Nephron (organoid): ENCODE measurements at regions not wholly inside any gene's neighbourhood (a gene's known extent, or its start where the extent isn't known, plus 50 kb on each side); places are given as distances from the start of the nearest gene placed in this dataset.

ENCODE experiments used
- H3K27ac Mint-ChIP-seq, 3 experiments: 2 replicates each; pipeline ENCODE4 v1.8.0; 2020; ENCODE audit warnings: mixed read lengths in 3 of 3, mild to moderate bottlenecking in 2 of 3, moderate library complexity in 1 of 3
- H3K27me3 Mint-ChIP-seq: 2 replicates; pipeline ENCODE4 v1.8.0; 2021; ENCODE audit warnings: low read depth, mild to moderate bottlenecking, moderate library complexity, mixed read lengths
- H3K36me3 Mint-ChIP-seq: 2 replicates; pipeline ENCODE4 v1.8.0; 2020; ENCODE audit warnings: low read depth, mixed read lengths
- H3K4me1 Mint-ChIP-seq: 2 replicates; pipeline ENCODE4 v1.8.0; 2020; ENCODE audit warnings: mixed read lengths
- H3K4me3 Mint-ChIP-seq, 3 experiments: 2 replicates each; pipeline ENCODE4 v1.8.0; 2020; ENCODE audit warnings: mild to moderate bottlenecking in 3 of 3, mixed read lengths in 3 of 3, moderate library complexity in 2 of 3
- H3K9me3 Mint-ChIP-seq: 2 replicates; pipeline ENCODE4 v1.8.0; 2020; ENCODE audit warnings: mixed read lengths
- TF ChIP-seq, protein P1 (sequence below), 3 experiments: fragments of 200-600 bp; sonication (generic); IDR thresholded peaks; one replicate each; pipeline ENCODE4 v1.5.0; 2021; ENCODE audit warnings: antibody characterized with exemption in 3 of 3; ENCODE audit not compliant: unreplicated experiment in 3 of 3

DNA sequence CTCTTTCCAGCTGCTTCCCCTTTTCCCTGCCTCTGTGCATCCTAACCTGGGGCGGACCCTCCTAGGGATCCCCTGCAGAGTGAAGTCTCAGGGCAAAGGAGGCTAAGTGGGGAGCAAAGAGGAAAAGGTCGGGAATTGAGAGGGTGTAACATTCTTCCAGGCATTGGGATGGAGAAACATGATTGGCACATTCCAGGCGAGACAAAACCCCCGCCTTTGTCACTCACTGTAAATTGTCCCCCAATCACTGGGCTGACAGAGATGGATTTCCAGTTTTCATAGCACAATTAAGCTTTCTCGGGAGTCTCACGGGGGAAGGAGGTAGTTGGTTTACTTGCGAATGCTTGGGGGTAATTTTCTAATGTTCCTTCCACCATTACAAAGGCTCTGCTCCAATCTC, 74.9 kb downstream of the MIAT start:
- peaks cover 8% of the 10 kb centered on the region for H3K4me1 Mint-ChIP-seq
- H3K9me3 Mint-ChIP-seq: peaks cover 4% of the 10 kb centered on the region
- TF ChIP-seq, protein P1, sequence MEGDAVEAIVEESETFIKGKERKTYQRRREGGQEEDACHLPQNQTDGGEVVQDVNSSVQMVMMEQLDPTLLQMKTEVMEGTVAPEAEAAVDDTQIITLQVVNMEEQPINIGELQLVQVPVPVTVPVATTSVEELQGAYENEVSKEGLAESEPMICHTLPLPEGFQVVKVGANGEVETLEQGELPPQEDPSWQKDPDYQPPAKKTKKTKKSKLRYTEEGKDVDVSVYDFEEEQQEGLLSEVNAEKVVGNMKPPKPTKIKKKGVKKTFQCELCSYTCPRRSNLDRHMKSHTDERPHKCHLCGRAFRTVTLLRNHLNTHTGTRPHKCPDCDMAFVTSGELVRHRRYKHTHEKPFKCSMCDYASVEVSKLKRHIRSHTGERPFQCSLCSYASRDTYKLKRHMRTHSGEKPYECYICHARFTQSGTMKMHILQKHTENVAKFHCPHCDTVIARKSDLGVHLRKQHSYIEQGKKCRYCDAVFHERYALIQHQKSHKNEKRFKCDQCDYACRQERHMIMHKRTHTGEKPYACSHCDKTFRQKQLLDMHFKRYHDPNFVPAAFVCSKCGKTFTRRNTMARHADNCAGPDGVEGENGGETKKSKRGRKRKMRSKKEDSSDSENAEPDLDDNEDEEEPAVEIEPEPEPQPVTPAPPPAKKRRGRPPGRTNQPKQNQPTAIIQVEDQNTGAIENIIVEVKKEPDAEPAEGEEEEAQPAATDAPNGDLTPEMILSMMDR (IDR thresholded peaks at IDR 0.05; ENCODE audit: unreplicated experiment in 3 of 3): no peak
- H3K4me3 Mint-ChIP-seq: no peak overlapping the region
- H3K27ac Mint-ChIP-seq: no peak overlapping the region
- no peaks in the 10 kb centered on the region for H3K27me3 Mint-ChIP-seq
- peaks cover 26% of the 10 kb centered on the region for H3K36me3 Mint-ChIP-seq

DNA sequence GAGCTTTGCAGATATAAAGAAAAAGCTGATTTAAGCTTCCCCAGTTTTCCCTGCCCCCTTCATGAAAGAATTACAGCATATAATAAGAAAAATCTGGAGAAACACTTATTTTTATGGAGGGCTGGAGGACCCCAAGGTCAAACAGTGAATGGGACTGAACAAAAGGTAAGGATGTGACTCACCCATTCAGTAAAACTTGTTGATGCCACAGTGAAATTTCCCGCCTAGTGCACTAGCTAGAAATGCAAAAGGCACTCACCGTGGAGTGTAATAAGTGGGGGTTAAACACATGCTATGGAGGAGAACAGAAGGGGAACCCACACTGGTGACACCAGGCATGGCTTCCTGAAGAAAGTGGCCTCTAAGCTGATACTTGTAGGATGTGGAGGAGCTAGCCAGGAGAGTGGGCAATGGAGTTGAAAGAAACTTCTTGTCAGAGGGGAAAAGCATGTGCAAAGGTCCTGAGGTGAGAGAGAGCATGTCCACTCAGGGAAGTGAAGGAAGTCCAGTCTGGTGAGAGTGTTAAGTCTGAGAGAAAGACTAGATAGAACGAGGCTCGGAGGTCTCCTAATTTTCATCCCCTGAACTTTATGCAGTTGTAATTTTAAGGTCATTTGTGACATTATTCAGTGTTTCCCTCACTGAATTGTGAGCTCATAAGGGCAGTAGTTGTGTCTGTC, 77.1 kb downstream of the MIAT start:
- Mint-ChIP-seq H3K27ac (no peak overlapping the region), H3K9me3 (no peaks in the 10 kb centered on the region), H3K4me1 (peaks cover 8% of the 10 kb centered on the region), H3K36me3 (peaks cover 22% of the 10 kb centered on the region), H3K27me3 (no peaks in the 10 kb centered on the region), H3K4me3 (no peak overlapping the region)
- TF ChIP-seq, protein P1 (IDR thresholded peaks at IDR 0.05; ENCODE audit: unreplicated experiment in 3 of 3): no peak

DNA sequence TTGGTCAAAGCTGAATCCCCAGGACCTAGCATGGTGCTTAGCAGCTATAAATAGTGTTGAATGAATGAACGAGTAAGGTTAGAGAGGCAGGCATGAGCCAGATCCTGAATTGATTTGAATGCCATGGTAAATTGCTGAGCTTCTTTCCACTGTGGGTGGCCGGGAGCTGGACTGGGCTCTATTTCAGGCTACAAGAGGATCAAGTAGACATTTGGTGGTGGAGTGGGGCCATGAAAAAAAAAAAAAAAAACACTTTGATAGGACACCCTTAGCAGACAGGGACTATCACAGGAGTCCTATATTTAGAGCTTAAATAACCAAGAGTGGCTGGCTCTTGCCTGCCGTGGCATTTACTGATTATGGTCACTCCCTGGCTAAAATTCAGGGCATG, 77.6 kb downstream of the MIAT start:
- no peaks in the 10 kb centered on the region for H3K27me3 Mint-ChIP-seq
- H3K36me3 Mint-ChIP-seq: peaks cover 20% of the 10 kb centered on the region
- TF ChIP-seq, protein P1 (IDR thresholded peaks at IDR 0.05; ENCODE audit: unreplicated experiment in 3 of 3): no peak
- no peaks in the 10 kb centered on the region for H3K9me3 Mint-ChIP-seq
- no peak overlapping the region for H3K4me3 Mint-ChIP-seq
- peaks cover 8% of the 10 kb centered on the region for H3K4me1 Mint-ChIP-seq
- H3K27ac Mint-ChIP-seq: no peak overlapping the region

DNA sequence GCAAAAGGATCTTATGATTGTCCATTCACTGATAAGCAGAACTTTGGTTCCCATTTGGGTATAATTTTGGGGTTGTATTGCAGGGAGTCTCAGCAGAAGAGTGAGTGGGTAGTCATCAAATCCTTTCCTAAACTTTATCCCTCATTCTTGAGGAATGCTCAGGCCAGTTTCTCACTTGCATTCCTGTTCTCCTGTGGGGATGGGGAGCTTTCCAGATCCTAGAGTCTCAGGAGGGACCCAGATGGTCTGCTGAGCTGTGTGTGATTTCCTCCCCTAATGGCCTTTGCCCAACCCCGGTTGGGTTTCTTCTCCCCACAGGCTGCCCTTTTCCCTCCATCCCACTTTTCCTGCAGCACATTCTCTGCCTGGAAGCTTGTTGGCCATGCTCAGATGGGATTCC, 79.9 kb downstream of the MIAT start:
- TF ChIP-seq, protein P1 (IDR thresholded peaks at IDR 0.05; ENCODE audit: unreplicated experiment in 3 of 3): no peak
- no peaks in the 10 kb centered on the region for H3K9me3 Mint-ChIP-seq
- H3K36me3 Mint-ChIP-seq: peaks cover 14% of the 10 kb centered on the region
- no peaks in the 10 kb centered on the region for H3K27me3 Mint-ChIP-seq
- no peak overlapping the region for H3K4me3 Mint-ChIP-seq
- no peak overlapping the region for H3K27ac Mint-ChIP-seq
- peaks cover 8% of the 10 kb centered on the region for H3K4me1 Mint-ChIP-seq

DNA sequence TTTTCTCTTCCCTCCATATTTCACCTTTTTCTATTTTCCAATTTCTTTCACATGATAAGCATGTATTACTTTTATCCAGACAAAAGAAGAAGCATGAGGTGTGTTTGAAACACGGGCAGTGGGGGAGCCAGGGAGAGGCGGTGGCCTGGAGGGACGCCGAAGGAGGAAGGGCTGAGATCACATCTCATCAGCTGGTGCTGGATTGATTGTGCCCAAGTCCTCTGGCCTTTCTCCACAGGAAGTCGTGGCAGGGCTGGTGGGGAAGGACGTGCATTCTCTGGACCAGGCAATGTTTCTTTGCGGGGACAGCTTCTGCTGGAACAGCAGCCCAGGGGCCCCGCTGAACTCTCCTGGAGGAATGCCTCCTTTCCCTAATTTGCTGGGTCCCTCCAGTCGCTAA, 82.9 kb downstream of the MIAT start:
- Mint-ChIP-seq H3K27me3 (no peaks in the 10 kb centered on the region), H3K36me3 (peaks cover 4% of the 10 kb centered on the region), H3K4me1 (no peaks in the 10 kb centered on the region), H3K4me3 (no peak overlapping the region), H3K9me3 (no peaks in the 10 kb centered on the region), H3K27ac (no peak overlapping the region)
- TF ChIP-seq, protein P1 (IDR thresholded peaks at IDR 0.05; ENCODE audit: unreplicated experiment in 3 of 3): no peak

DNA sequence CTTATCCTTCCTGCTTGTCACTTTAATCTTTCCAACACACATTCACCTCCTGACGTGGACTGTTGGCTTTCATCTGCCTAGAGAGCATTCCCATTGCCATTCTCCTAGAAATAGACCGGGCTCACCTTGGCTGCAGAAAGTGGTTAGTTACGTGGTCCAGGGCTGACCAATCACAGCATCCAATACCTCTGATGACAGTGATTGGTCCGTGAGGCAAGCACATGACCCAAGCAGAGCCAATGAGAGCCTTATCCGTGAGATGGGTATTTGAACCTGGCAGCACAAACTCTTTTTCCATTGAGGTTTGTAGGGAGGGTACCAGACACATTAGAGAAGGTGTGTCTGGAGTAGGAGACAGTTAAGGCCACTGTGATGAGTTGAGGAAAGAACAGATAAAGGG, 85.8 kb downstream of the MIAT start:
- H3K27me3 Mint-ChIP-seq: no peaks in the 10 kb centered on the region
- peaks cover 10% of the 10 kb centered on the region for H3K4me1 Mint-ChIP-seq
- H3K27ac Mint-ChIP-seq: no peak overlapping the region
- no peaks in the 10 kb centered on the region for H3K36me3 Mint-ChIP-seq
- no peak overlapping the region for H3K4me3 Mint-ChIP-seq
- TF ChIP-seq, protein P1 (IDR thresholded peaks at IDR 0.05; ENCODE audit: unreplicated experiment in 3 of 3): no peak
- H3K9me3 Mint-ChIP-seq: no peaks in the 10 kb centered on the region
